ENCODE measurements at regions not wholly inside any gene's neighbourhood (a gene's known extent, or its start where the extent isn't known, plus 50 kb on each side); places are given as distances from the start of the nearest gene placed in this dataset.

GRCh38 chr10:35921866-35922350 lies 279.8 kb upstream of the FZD8 start:
- DNase-seq (ENCODE audit: low read depth): no peak
- H3K4me3 ChIP-seq (ENCODE audit: low read depth, low read length): no peak overlapping the region
- no peak for TF ChIP-seq CTCF (IDR thresholded peaks at IDR 0.05; ENCODE audit: low read depth, low read length, missing control alignments)
- in situ Hi-C loops (cut with HindIII; ENCODE audit: low sequenced_read_pairs): no loop called here

GRCh38 chr10:35916791-35917190 lies 274.7 kb upstream of the FZD8 start:
- DNase-seq (ENCODE audit: low read depth): no peak
- TF ChIP-seq CTCF (IDR thresholded peaks at IDR 0.05; ENCODE audit: low read depth, low read length, missing control alignments): peak; percentile 11
- H3K4me3 ChIP-seq (ENCODE audit: low read depth, low read length): no peak overlapping the region
- in situ Hi-C loops (cut with HindIII; ENCODE audit: low sequenced_read_pairs): no loop called here

- no peak overlapping the region for H3K4me3 ChIP-seq (ENCODE audit: low read depth, low read length)
- no peak for DNase-seq (ENCODE audit: low read depth)
- in situ Hi-C loops (cut with HindIII; ENCODE audit: low sequenced_read_pairs): no loop called here
- no peak for TF ChIP-seq CTCF (IDR thresholded peaks at IDR 0.05; ENCODE audit: low read depth, low read length, missing control alignments)
Measured at GRCh38 chr10:35913628-35914027, 271.5 kb upstream of the FZD8 start.

- in situ Hi-C loops (cut with HindIII; ENCODE audit: low sequenced_read_pairs): no loop called here
- no peak for DNase-seq (ENCODE audit: low read depth)
- no peak overlapping the region for H3K4me3 ChIP-seq (ENCODE audit: low read depth, low read length)
- no peak for TF ChIP-seq CTCF (IDR thresholded peaks at IDR 0.05; ENCODE audit: low read depth, low read length, missing control alignments)
Measured at GRCh38 chr10:35912615-35913569, 270.8 kb upstream of the FZD8 start.

- DNase-seq (ENCODE audit: low read depth): no peak
- H3K4me3 ChIP-seq (ENCODE audit: low read depth, low read length): no peak overlapping the region
- in situ Hi-C loops (cut with HindIII; ENCODE audit: low sequenced_read_pairs): no loop called here
- no peak for TF ChIP-seq CTCF (IDR thresholded peaks at IDR 0.05; ENCODE audit: low read depth, low read length, missing control alignments)
Measured at GRCh38 chr10:35911954-35912353, 269.9 kb upstream of the FZD8 start.

- in situ Hi-C loops (cut with HindIII; ENCODE audit: low sequenced_read_pairs): no loop called here
- no peak overlapping the region for H3K4me3 ChIP-seq (ENCODE audit: low read depth, low read length)
- no peak for DNase-seq (ENCODE audit: low read depth)
- TF ChIP-seq CTCF (IDR thresholded peaks at IDR 0.05; ENCODE audit: low read depth, low read length, missing control alignments): no peak
Measured at GRCh38 chr10:35911233-35911632, 269.1 kb upstream of the FZD8 start.

Measured in astrocyte of the cerebellum (primary cell).